HEK293 (cell line): ENCODE measurements at regions not wholly inside any gene's neighbourhood (a gene's known extent, or its start where the extent isn't known, plus 50 kb on each side); places are given as distances from the start of the nearest gene placed in this dataset.

Experiments used
- KLF7 ChIP-seq: fragments of 450-650 bp; formaldehyde crosslinking; IDR thresholded peaks from 2 replicates; pipeline ENCODE4 v1.5.1; 2016; ENCODE audit warnings: missing biosample characterization, missing genetic modification characterization, borderline replicate concordance
- MYNN ChIP-seq: fragments of 450-650 bp; formaldehyde crosslinking; IDR thresholded peaks from 2 replicates; pipeline ENCODE4 v1.5.1; 2016; ENCODE audit warnings: missing biosample characterization, missing genetic modification characterization, borderline replicate concordance
- ZNF214 ChIP-seq: fragments of 450-650 bp; formaldehyde crosslinking; IDR thresholded peaks from 2 replicates; pipeline ENCODE4 v1.5.1; 2017; ENCODE audit warnings: missing biosample characterization, mild to moderate bottlenecking, missing genetic modification characterization, borderline replicate concordance

DNA sequence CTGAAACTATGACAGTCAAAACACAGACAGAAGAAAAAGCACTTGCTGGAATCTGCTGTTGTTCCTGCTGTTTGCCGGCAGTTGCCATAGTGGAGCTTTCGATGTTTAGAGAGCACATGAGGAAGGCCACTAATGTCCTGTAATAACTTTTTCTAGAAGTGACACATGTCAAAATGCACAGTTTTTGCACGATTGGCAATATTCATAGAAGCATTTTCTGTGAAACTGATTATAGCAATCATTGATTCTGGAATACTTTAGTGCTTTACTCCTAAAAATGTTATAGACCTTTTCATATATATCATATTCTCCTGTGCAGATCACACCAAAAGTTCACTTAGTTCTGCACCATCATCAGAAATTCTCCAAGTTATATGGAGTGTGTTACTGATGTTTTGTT, 407.0 kb upstream of the SOX9 start:
- no peak for TF ChIP-seq MYNN (tag by site-specific recombination)
- TF ChIP-seq KLF7 (tag by site-specific recombination): no peak
- no peak for TF ChIP-seq ZNF214 (tag by site-specific recombination)
